Stimulated activated naive CD8-positive, alpha-beta T cell treated with anti-CD3 and anti-CD28 coated beads, Interleukin-15, amount 100 ng/mL, for 72 hours (primary cell): ENCODE measurements at regions not wholly inside any gene's neighbourhood (a gene's known extent, or its start where the extent isn't known, plus 50 kb on each side); places are given as distances from the start of the nearest gene placed in this dataset.

Experiments
- ATAC-seq: fragments of 150-1000 bp; cut with Tn5 transposase; 2 replicates; pipeline ENCODE4 v1.10.0; 2021; ENCODE audit warnings: mild to moderate bottlenecking, moderate library complexity
- DNase-seq, 2 donors: peaks; one replicate each; pipeline ENCODE4 v3.0.0; 2021 to 2022
- H3K27ac Mint-ChIP-seq, 2 donors: one replicate each; pipeline ENCODE4 v1.8.0; 2022; ENCODE audit warnings: mild to moderate bottlenecking in 2 of 2, mixed read lengths in 2 of 2, moderate library complexity in 2 of 2
- H3K27me3 Mint-ChIP-seq: one replicate; pipeline ENCODE4 v1.8.0; 2022; ENCODE audit warnings: mixed read lengths
- H3K4me1 Mint-ChIP-seq: one replicate; pipeline ENCODE4 v1.8.0; 2022; ENCODE audit warnings: mild to moderate bottlenecking, mixed read lengths
- H3K4me3 Mint-ChIP-seq, 2 donors: one replicate each; pipeline ENCODE4 v1.8.0; 2022; ENCODE audit warnings: mild to moderate bottlenecking in 2 of 2, mixed read lengths in 2 of 2, moderate library complexity in 1 of 2
- H3K9me3 Mint-ChIP-seq, 2 donors: one replicate each; pipeline ENCODE4 v1.8.0; 2022; ENCODE audit warnings: mixed read lengths in 2 of 2

DNA sequence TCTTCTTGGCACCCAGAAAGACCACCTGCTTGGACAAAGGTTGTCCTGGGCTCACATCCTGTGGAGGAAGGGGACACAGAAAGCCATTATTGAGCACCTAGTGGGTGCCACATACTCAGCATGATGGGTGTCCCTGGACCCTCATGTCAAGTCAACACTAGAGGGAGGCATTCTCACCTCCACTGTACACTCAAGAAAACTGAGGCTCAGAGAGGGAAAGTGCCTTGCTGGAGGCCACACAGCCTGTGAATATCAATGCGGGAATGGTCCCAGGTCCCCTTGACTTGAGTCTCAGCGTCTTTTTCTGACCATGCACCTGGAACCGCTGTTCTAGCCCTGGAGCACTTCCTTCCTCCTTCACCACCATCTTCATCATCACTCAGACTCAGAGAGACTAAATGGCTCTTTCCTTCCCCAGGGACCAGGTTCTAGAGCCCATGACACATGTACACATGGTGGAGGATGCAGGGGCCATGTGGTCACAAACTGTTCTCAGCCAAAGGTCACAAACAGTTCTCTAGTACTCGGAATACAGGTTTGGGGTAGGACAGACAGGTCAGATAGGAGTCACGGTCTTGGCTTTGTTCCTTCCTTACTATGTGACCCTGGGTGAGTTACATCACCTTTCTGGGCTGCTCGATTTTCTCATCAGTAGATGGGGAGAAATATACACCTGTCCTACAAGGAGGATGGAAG is 89.2 kb upstream of the WNT4 start:
- Mint-ChIP-seq H3K9me3 (no peaks in the 10 kb centered on the region), H3K27ac (no peak overlapping the region), H3K4me1 (no peaks in the 10 kb centered on the region), H3K4me3 (no peak overlapping the region), H3K27me3 (peaks cover 43% of the 10 kb centered on the region)
- ATAC-seq (no peak), DNase-seq (no peak)

GRCh38 chr1:22233222-22233621 is 90.3 kb upstream of the WNT4 start:
- DNase-seq (no peak), ATAC-seq (no peak)
- Mint-ChIP-seq H3K27ac (no peak overlapping the region), H3K27me3 (peaks cover 43% of the 10 kb centered on the region), H3K4me1 (no peaks in the 10 kb centered on the region), H3K9me3 (no peaks in the 10 kb centered on the region), H3K4me3 (no peak overlapping the region)

DNA sequence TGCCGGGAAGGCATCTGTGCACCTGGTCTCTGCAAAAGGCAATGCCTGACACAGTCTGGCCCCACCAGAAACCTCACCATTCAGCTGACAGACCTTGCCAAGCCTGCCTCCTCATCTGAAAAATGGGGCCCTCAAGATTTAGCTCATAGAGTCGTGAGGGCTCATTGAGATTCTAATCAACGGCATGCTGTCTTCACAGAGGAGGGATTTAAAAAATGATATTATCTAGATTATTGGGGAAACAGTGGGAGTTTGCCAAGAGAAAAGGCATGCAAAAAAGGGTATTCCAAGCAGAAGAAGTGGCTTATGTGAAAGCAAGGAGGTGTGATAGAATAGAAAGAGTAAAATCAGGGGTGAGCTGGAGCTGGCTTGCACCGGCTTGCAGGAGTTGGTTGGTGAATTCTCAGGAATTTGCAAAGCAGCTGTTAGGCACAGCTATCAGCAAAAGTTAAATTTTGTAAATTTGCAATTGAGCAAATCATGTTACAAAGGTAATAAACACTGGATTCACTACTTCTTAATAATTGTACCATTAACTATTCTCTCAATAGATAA is 91.7 kb upstream of the WNT4 start:
- ATAC-seq (no peak), DNase-seq (no peak)
- Mint-ChIP-seq H3K27me3 (peaks cover 43% of the 10 kb centered on the region), H3K27ac (no peak overlapping the region), H3K4me3 (no peak overlapping the region), H3K9me3 (no peaks in the 10 kb centered on the region), H3K4me1 (no peaks in the 10 kb centered on the region)

- DNase-seq (no peak), ATAC-seq (no peak)
- Mint-ChIP-seq H3K27me3 (peaks cover 43% of the 10 kb centered on the region), H3K9me3 (no peaks in the 10 kb centered on the region), H3K4me1 (no peaks in the 10 kb centered on the region), H3K27ac (no peak overlapping the region), H3K4me3 (no peak overlapping the region)
Observed at GRCh38 chr1:22236166-22236565, 93.3 kb upstream of the WNT4 start.

- H3K9me3 Mint-ChIP-seq: no peaks in the 10 kb centered on the region
- H3K27ac Mint-ChIP-seq: no peak overlapping the region
- H3K27me3 Mint-ChIP-seq: peaks cover 43% of the 10 kb centered on the region
- H3K4me3 Mint-ChIP-seq: no peak overlapping the region
- no peaks in the 10 kb centered on the region for H3K4me1 Mint-ChIP-seq
- ATAC-seq (no peak), DNase-seq (no peak)
Observed at GRCh38 chr1:22236900-22237299, 94.0 kb upstream of the WNT4 start.

DNA sequence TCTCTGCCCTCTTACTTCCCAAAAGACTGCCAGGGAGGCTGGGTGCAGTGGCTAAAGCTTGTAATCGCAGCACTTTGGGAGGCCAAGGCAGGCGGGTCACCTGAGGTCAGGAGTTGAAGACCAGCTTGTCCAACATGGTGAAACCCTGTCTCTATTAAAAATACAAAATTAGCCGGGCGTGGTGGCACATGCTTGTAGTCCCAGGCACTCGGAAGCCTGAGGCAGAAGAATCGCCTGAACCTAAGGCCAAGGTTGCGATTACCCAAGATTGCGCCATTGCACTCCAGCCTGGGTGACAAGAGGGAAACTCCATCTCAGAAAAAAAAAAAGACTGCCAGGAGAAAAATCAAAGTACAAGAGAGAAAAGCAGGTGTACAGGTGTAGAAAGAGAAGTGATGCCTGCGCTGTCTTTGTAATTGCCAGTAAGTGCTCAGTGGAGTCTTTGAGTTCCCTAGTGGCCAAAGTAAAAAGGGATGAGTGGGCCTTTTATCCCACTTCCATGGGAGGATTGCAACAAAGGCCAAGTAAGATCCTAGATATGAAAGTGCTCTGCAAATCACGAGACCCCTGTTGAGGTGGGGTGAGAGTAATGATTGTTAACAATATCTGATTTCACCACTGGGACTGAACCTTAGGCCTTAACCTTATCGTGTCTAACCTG is 94.7 kb upstream of the WNT4 start:
- H3K27me3 Mint-ChIP-seq: peaks cover 38% of the 10 kb centered on the region
- DNase-seq: no peak
- no peaks in the 10 kb centered on the region for H3K9me3 Mint-ChIP-seq
- H3K27ac Mint-ChIP-seq: peak overlapping the region; percentile 46 to 55
- no peaks in the 10 kb centered on the region for H3K4me1 Mint-ChIP-seq
- no peak overlapping the region for H3K4me3 Mint-ChIP-seq
- ATAC-seq: no peak

- peaks cover 29% of the 10 kb centered on the region for H3K27me3 Mint-ChIP-seq
Observed at GRCh38 chr1:22238356-22239224, 95.7 kb upstream of the WNT4 start.

GRCh38 chr1:22239378-22239777 is 96.5 kb upstream of the WNT4 start:
- H3K27ac Mint-ChIP-seq: no peak overlapping the region
- no peaks in the 10 kb centered on the region for H3K4me1 Mint-ChIP-seq
- DNase-seq (no peak), ATAC-seq (no peak)
- H3K4me3 Mint-ChIP-seq: no peak overlapping the region
- H3K27me3 Mint-ChIP-seq: peaks cover 27% of the 10 kb centered on the region
- no peaks in the 10 kb centered on the region for H3K9me3 Mint-ChIP-seq

More at GRCh38 chr1:22238356-22239224, 95.7 kb upstream of the WNT4 start:
- ATAC-seq: no peak
- Mint-ChIP-seq H3K9me3 (no peaks in the 10 kb centered on the region), H3K27ac (no peak overlapping the region), H3K4me1 (no peaks in the 10 kb centered on the region), H3K4me3 (no peak overlapping the region)
- DNase-seq: no peak

DNA sequence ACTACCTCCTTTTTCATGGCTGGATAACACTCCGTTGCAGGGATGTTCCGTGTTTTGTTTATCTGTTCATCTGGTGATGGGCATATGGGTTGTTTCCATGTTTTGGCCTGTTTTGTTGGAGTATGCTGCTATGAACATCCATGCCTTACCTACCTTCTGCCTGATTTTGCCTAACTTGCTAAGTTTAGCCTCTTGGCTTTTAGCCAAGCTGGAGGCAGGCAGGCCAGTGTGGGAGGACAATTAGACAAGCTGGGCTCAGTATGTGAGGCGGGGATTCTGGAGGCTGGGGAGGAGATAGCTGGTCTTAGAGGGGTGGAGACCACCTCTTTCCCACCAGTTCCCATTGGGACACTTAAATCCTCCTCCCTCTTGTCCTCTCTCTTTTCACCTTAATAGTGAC is 98.4 kb upstream of the WNT4 start:
- Mint-ChIP-seq H3K27ac (no peak overlapping the region), H3K4me1 (no peaks in the 10 kb centered on the region), H3K9me3 (no peaks in the 10 kb centered on the region), H3K4me3 (no peak overlapping the region), H3K27me3 (peaks cover 24% of the 10 kb centered on the region)
- DNase-seq (no peak), ATAC-seq (no peak)

- H3K4me1 Mint-ChIP-seq: no peaks in the 10 kb centered on the region
- no peaks in the 10 kb centered on the region for H3K9me3 Mint-ChIP-seq
- H3K4me3 Mint-ChIP-seq: no peak overlapping the region
Observed at GRCh38 chr1:22241811-22242210, 98.9 kb upstream of the WNT4 start.

GRCh38 chr1:22245100-22245650 is 102.3 kb upstream of the WNT4 start:
- Mint-ChIP-seq H3K9me3 (no peaks in the 10 kb centered on the region), H3K4me3 (no peak overlapping the region), H3K27ac (peak overlapping the region in 1 of 2 donors; percentile 78), H3K27me3 (peaks cover 35% of the 10 kb centered on the region), H3K4me1 (no peaks in the 10 kb centered on the region)
- no peak for DNase-seq
- ATAC-seq: no peak

More at GRCh38 chr1:22241811-22242210, 98.9 kb upstream of the WNT4 start:
- no peak for DNase-seq
- ATAC-seq: no peak
- no peak overlapping the region for H3K27ac Mint-ChIP-seq
- H3K27me3 Mint-ChIP-seq: peaks cover 19% of the 10 kb centered on the region

DNA sequence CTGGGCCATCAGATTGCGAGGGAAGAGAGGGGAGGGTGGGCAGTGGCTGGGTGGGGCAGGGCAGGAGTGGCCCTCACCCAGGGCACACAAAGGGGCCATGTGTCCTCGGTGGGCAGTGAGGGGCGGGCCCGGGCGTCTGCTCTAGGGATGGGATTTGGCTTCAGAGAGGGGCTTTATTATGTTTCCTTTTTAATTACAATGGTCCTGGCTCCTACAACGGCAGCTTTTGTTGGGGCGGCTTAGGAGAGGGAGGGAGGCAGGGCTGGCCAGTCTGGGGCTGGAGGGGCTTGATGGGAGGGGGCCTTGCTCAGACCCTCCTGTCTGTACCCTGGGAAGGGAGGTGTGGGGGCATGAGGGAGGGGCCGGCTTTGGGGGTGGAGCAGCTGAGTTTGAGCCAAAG is 102.8 kb upstream of the WNT4 start:
- Mint-ChIP-seq H3K4me3 (no peak overlapping the region), H3K9me3 (no peaks in the 10 kb centered on the region), H3K27ac (no peak overlapping the region), H3K4me1 (no peaks in the 10 kb centered on the region), H3K27me3 (peaks cover 37% of the 10 kb centered on the region)
- ATAC-seq (no peak), DNase-seq (no peak)

GRCh38 chr1:22246755-22247480 is 104.0 kb upstream of the WNT4 start:
- ATAC-seq (no peak), DNase-seq (no peak)
- peaks cover 48% of the 10 kb centered on the region for H3K27me3 Mint-ChIP-seq
- H3K4me1 Mint-ChIP-seq: no peaks in the 10 kb centered on the region
- no peaks in the 10 kb centered on the region for H3K9me3 Mint-ChIP-seq
- no peak overlapping the region for H3K27ac Mint-ChIP-seq
- H3K4me3 Mint-ChIP-seq: no peak overlapping the region

DNA sequence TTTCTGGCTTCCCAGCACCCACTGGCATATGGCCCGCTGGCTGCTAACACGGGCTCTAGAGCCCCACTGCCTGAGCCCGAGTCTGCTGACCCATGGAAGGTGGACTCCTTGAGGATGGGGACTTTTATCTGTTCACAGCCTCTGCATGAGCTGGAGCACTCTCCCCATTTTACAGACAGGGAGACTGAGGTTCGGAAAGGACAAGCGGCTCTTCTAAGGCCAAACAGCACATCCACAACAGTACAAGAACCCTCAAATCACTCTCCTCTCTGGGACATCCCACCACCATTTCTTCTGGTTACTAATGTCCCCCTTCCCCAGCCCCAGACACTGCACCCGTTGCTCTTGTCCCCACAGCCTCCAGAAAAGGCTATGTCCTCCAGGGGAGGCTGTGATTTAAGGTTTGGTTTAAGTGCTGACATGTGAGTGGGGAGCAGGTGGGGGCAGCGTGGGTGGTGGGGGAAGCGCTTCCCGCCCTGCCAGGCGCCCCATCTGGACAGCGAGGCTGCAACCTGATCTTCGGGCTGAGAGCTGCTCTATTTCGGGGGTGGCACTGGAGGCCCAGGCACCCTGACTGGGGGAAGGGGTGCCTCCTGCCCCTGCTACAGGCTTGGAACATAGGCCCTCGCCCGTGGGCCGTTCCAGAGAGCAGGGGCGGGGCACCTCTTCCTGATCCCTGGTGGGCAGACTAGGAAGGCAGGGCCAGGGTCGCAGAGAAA is 104.8 kb upstream of the WNT4 start:
- no peak for ATAC-seq
- no peak for DNase-seq
- H3K9me3 Mint-ChIP-seq: no peaks in the 10 kb centered on the region
- no peaks in the 10 kb centered on the region for H3K4me1 Mint-ChIP-seq
- peaks cover 56% of the 10 kb centered on the region for H3K27me3 Mint-ChIP-seq
- H3K27ac Mint-ChIP-seq: no peak overlapping the region
- no peak overlapping the region for H3K4me3 Mint-ChIP-seq
